ENCODE measurements at regions not wholly inside any gene's neighbourhood (a gene's known extent, or its start where the extent isn't known, plus 50 kb on each side); places are given as distances from the start of the nearest gene placed in this dataset.
"Not testable (repeated sequence)": the region's sequence is repeated elsewhere in the genome, so short reads cannot be mapped to it uniquely, and the experiment has no call there.

- no peak for TF ChIP-seq CTCF (IDR thresholded peaks at IDR 0.05; ENCODE audit: extremely low read depth, missing control alignments)
Observed at GRCh38 chr15:77866596-77867125, 210.8 kb downstream of the TBC1D2B start.

GRCh38 chr15:77866186-77866585, 211.3 kb downstream of the TBC1D2B start:
- no peak for TF ChIP-seq CTCF (IDR thresholded peaks at IDR 0.05; ENCODE audit: extremely low read depth, missing control alignments)
- no peak for DNase-seq (ENCODE audit: low spot score)

More at GRCh38 chr15:77866596-77867125, 210.8 kb downstream of the TBC1D2B start:
- DNase-seq (ENCODE audit: low spot score): no peak

GRCh38 chr15:77865701-77866100, 211.8 kb downstream of the TBC1D2B start:
- DNase-seq (ENCODE audit: low spot score): no peak
- no peak for TF ChIP-seq CTCF (IDR thresholded peaks at IDR 0.05; ENCODE audit: extremely low read depth, missing control alignments)

- TF ChIP-seq CTCF (IDR thresholded peaks at IDR 0.05; ENCODE audit: extremely low read depth, missing control alignments): no peak
- DNase-seq (ENCODE audit: low spot score): no peak
Observed at GRCh38 chr15:77865106-77865610, 212.4 kb downstream of the TBC1D2B start.

GRCh38 chr15:77864211-77865105, 213.1 kb downstream of the TBC1D2B start:
- TF ChIP-seq CTCF (IDR thresholded peaks at IDR 0.05; ENCODE audit: extremely low read depth, missing control alignments): no peak

GRCh38 chr15:77863491-77864105, 213.9 kb downstream of the TBC1D2B start:
- no peak for DNase-seq (ENCODE audit: low spot score)
- TF ChIP-seq CTCF (IDR thresholded peaks at IDR 0.05; ENCODE audit: extremely low read depth, missing control alignments): no peak

More at GRCh38 chr15:77864211-77865105, 213.1 kb downstream of the TBC1D2B start:
- DNase-seq (ENCODE audit: low spot score): no peak

- no peak for TF ChIP-seq CTCF (IDR thresholded peaks at IDR 0.05; ENCODE audit: extremely low read depth, missing control alignments)
- DNase-seq (ENCODE audit: low spot score): no peak
Observed at GRCh38 chr15:77862651-77863104, 214.8 kb downstream of the TBC1D2B start.

- DNase-seq (ENCODE audit: low spot score): not testable (repeated sequence)
Observed at GRCh38 chr15:77861997-77862635, 215.4 kb downstream of the TBC1D2B start.
